HUES48 (cell line): ENCODE measurements at regions not wholly inside any gene's neighbourhood (a gene's known extent, or its start where the extent isn't known, plus 50 kb on each side); places are given as distances from the start of the nearest gene placed in this dataset.

Experiments
- H3K27ac ChIP-seq: one replicate; pipeline ENCODE4 v1.7.0; 2013; ENCODE audit warnings: low read depth, low read length, inconsistent platforms
- H3K27me3 ChIP-seq: 2 replicates; pipeline ENCODE4 v1.6.1; 2013; ENCODE audit warnings: mild to moderate bottlenecking, low read length; ENCODE audit not compliant: control insufficient read depth, insufficient read depth
- H3K36me3 ChIP-seq: 2 replicates; pipeline ENCODE4 v1.6.1; 2013; ENCODE audit warnings: low read length; ENCODE audit not compliant: control insufficient read depth, insufficient read depth
- H3K4me1 ChIP-seq: 2 replicates; pipeline ENCODE4 v1.6.1; 2013; ENCODE audit warnings: mild to moderate bottlenecking, low read length; ENCODE audit not compliant: control insufficient read depth, insufficient read depth
- H3K4me3 ChIP-seq: 2 replicates; pipeline ENCODE4 v1.5.1; 2013; ENCODE audit warnings: mild to moderate bottlenecking, low read depth, low read length
- H3K9ac ChIP-seq: 2 replicates; pipeline ENCODE4 v1.6.1; 2013; ENCODE audit warnings: mild to moderate bottlenecking, low read depth, low read length, moderate library complexity
- H3K9me3 ChIP-seq: 2 replicates; pipeline ENCODE4 v1.6.1; 2013; ENCODE audit warnings: low read length; ENCODE audit not compliant: control insufficient read depth, insufficient read depth

DNA sequence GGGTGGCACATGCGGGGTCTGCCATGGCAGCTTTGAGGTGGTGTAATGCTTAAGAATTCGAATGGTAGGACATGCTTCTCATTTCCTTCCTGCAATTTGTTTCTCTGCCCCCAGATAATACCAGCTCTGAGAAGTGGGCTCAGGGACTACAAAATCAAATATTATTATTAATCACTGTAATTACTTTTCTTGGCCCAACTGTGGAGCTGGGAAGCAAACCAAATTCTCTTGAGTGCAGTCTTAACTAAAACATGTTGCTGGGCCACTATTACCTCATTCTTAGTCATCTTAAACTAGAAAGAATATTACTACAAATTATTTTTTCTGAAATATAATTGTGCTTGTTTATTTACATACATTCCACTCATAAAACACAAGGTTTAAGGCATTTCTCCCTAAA lies 566.7 kb upstream of the NRP1 start:
- no peaks in the 10 kb centered on the region for H3K36me3 ChIP-seq
- no peak overlapping the region for H3K4me3 ChIP-seq
- no peak overlapping the region for H3K9ac ChIP-seq
- H3K9me3 ChIP-seq, result no peaks in the 10 kb centered on the region
- no peak overlapping the region for H3K27ac ChIP-seq
- H3K4me1 ChIP-seq, result no peaks in the 10 kb centered on the region
- H3K27me3 ChIP-seq, result no peaks in the 10 kb centered on the region

- no peak overlapping the region for H3K9ac ChIP-seq
- no peaks in the 10 kb centered on the region for H3K27me3 ChIP-seq
- H3K4me1 ChIP-seq, result no peaks in the 10 kb centered on the region
- no peak overlapping the region for H3K27ac ChIP-seq
- H3K4me3 ChIP-seq, result no peak overlapping the region
- no peaks in the 10 kb centered on the region for H3K36me3 ChIP-seq
- H3K9me3 ChIP-seq, result no peaks in the 10 kb centered on the region
These were observed 566.1 kb upstream of the NRP1 start for GRCh38 chr10:33900596-33900995.

DNA sequence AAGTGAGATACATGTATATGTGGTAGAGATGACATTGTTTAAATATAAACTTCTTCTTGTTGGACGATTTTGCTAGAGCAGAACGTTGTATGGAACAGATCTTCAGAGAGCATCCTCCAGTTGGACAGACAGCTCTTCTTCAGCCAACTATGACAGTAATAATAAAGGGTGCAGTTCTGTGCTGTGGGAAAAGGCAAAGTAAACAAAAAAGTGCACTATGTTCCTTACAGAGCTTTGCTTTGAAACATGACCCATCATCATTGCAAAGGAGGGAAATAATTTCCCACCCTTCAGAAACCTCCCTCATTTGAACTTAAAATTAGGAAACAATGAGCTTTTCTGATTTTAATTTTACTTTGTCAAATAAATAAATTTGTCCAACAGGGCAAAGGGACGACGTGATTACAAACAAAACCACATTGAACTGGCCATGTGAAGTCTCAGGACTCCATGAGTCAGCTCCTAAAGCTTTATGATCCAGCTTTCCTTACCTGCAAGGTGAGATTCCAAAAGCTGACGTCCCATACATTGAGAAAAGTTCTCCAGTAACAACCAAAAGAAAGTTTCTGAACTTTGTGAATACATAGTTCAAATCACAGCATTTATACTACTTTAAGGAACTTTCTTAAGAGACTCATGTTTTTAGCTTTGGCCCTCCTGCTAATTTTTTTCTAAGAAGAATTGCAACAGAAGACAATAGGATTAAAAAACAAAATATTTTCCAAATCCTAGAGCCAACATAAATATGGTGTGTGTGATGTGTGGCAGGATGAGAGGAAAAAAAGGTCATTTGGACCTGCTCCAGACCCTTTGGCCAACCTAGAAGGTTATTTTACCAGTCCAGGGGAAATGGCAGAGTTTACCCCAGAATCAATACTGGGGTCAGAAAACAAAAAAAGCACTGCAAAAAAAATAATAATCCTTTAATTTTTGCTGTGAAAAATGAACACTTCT lies 565.4 kb upstream of the NRP1 start:
- no peak overlapping the region for H3K4me3 ChIP-seq
- no peaks in the 10 kb centered on the region for H3K36me3 ChIP-seq
- no peaks in the 10 kb centered on the region for H3K4me1 ChIP-seq
- H3K9ac ChIP-seq, result no peak overlapping the region
- H3K9me3 ChIP-seq, result no peaks in the 10 kb centered on the region
- H3K27ac ChIP-seq, result no peak overlapping the region
- no peaks in the 10 kb centered on the region for H3K27me3 ChIP-seq

GRCh38 chr10:33897291-33897752 lies 562.9 kb upstream of the NRP1 start:
- no peak overlapping the region for H3K9ac ChIP-seq
- H3K4me3 ChIP-seq, result no peak overlapping the region
- no peaks in the 10 kb centered on the region for H3K9me3 ChIP-seq
- no peaks in the 10 kb centered on the region for H3K36me3 ChIP-seq
- H3K4me1 ChIP-seq, result no peaks in the 10 kb centered on the region
- no peaks in the 10 kb centered on the region for H3K27me3 ChIP-seq
- H3K27ac ChIP-seq, result no peak overlapping the region

- no peak overlapping the region for H3K27ac ChIP-seq
These were observed 559.0 kb upstream of the NRP1 start for GRCh38 chr10:33893506-33893905.

GRCh38 chr10:33889371-33889770 lies 554.9 kb upstream of the NRP1 start:
- H3K36me3 ChIP-seq, result no peaks in the 10 kb centered on the region
- no peaks in the 10 kb centered on the region for H3K9me3 ChIP-seq
- H3K27ac ChIP-seq, result no peak overlapping the region
- H3K27me3 ChIP-seq, result no peaks in the 10 kb centered on the region
- no peak overlapping the region for H3K9ac ChIP-seq
- no peaks in the 10 kb centered on the region for H3K4me1 ChIP-seq
- no peak overlapping the region for H3K4me3 ChIP-seq

More at GRCh38 chr10:33893506-33893905, 559.0 kb upstream of the NRP1 start:
- no peaks in the 10 kb centered on the region for H3K4me1 ChIP-seq
- no peak overlapping the region for H3K4me3 ChIP-seq
- H3K9ac ChIP-seq, result no peak overlapping the region
- no peaks in the 10 kb centered on the region for H3K9me3 ChIP-seq
- H3K27me3 ChIP-seq, result no peaks in the 10 kb centered on the region
- no peaks in the 10 kb centered on the region for H3K36me3 ChIP-seq

DNA sequence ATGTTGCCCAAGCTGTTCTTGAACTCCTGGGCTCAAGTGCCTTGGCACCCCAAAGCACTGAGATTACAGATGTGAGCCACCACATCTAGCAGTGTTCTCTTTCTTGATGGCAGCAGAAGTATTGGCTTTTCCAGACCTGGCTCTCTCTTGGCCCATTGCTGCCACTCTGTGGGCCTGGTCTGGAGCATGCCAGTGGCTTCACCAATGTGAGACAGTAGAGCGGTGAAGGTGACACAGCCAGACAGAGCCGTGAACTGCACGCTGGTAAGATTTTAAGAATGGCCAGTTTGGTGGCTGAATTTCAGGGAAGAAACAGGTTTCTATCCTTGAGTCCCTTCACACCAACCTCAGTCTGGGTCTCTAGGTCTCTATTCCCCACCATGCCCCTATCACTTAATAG lies 552.7 kb upstream of the NRP1 start:
- H3K27ac ChIP-seq, result no peak overlapping the region
- H3K27me3 ChIP-seq, result no peaks in the 10 kb centered on the region
- no peak overlapping the region for H3K4me3 ChIP-seq
- no peaks in the 10 kb centered on the region for H3K36me3 ChIP-seq
- H3K4me1 ChIP-seq, result no peaks in the 10 kb centered on the region
- H3K9me3 ChIP-seq, result no peaks in the 10 kb centered on the region
- no peak overlapping the region for H3K9ac ChIP-seq

GRCh38 chr10:33886299-33886698 lies 551.8 kb upstream of the NRP1 start:
- Histone ChIP-seq H3K9ac (no peak overlapping the region), H3K4me3 (no peak overlapping the region), H3K27ac (no peak overlapping the region), H3K27me3 (no peaks in the 10 kb centered on the region), H3K9me3 (no peaks in the 10 kb centered on the region), H3K4me1 (no peaks in the 10 kb centered on the region), H3K36me3 (no peaks in the 10 kb centered on the region)

DNA sequence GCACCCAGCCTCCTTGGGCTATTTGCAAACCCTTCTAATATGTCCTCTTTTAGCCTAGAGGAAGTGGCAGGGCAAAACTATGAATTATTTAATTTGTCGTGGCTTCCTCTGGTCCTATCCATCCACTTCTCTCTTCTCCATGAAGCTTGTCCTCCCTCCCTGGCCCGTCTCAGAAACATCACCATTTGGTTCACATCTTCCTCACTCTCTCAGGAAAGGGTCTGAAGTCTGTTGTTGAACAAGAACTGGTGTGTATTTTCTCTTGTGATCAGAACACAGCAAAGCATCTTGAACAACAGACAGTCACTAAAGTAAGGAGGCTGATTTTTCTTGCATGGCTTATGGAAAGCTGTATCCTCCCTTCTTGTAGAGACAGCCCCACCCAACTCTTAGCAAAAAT lies 550.1 kb upstream of the NRP1 start:
- H3K4me3 ChIP-seq, result no peak overlapping the region
- no peaks in the 10 kb centered on the region for H3K27me3 ChIP-seq
- no peaks in the 10 kb centered on the region for H3K9me3 ChIP-seq
- no peak overlapping the region for H3K27ac ChIP-seq
- no peaks in the 10 kb centered on the region for H3K4me1 ChIP-seq
- H3K9ac ChIP-seq, result no peak overlapping the region
- no peaks in the 10 kb centered on the region for H3K36me3 ChIP-seq

- H3K27ac ChIP-seq, result no peak overlapping the region
- H3K4me3 ChIP-seq, result no peak overlapping the region
- H3K36me3 ChIP-seq, result no peaks in the 10 kb centered on the region
- H3K9ac ChIP-seq, result no peak overlapping the region
- H3K9me3 ChIP-seq, result no peaks in the 10 kb centered on the region
- H3K4me1 ChIP-seq, result no peaks in the 10 kb centered on the region
- H3K27me3 ChIP-seq, result no peaks in the 10 kb centered on the region
These were observed 549.4 kb upstream of the NRP1 start for GRCh38 chr10:33883881-33884280.

DNA sequence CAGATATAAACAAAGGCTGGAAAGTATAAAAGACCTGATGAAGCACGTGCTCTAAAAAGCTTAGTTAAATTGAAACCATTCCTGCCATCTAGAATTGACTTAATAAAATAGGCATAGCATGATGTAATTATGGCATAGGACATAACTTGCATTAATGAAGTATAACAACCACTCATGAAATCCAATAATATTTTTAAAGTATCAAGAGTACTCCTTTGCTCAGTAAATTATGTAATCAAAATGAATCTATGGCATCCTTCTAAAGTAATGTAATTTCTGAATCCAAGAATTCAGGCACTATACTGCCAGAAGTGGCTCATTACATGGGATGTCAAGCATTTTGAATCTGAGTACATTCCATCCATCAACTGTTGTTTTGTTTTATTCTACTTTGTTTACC lies 548.5 kb upstream of the NRP1 start:
- no peak overlapping the region for H3K27ac ChIP-seq
- no peaks in the 10 kb centered on the region for H3K4me1 ChIP-seq
- H3K36me3 ChIP-seq, result no peaks in the 10 kb centered on the region
- no peaks in the 10 kb centered on the region for H3K9me3 ChIP-seq
- no peak overlapping the region for H3K9ac ChIP-seq
- H3K4me3 ChIP-seq, result no peak overlapping the region
- no peaks in the 10 kb centered on the region for H3K27me3 ChIP-seq
